Fibroblast of lung (primary cell): ENCODE measurements at regions not wholly inside any gene's neighbourhood (a gene's known extent, or its start where the extent isn't known, plus 50 kb on each side); places are given as distances from the start of the nearest gene placed in this dataset.

Experiments used
- DNase-seq, 2 donors: peaks; one replicate each; pipeline versions ENCODE4 v3.0.0 to v3.0.0-alpha.2; 2010; ENCODE audit warnings: low read depth in 2 of 2
- H2AFZ ChIP-seq: 2 replicates; pipeline ENCODE4 v1.5.1; 2012; ENCODE audit warnings: low read length, control low read depth, inconsistent platforms
- H3K27ac ChIP-seq: 2 replicates; pipeline ENCODE4 v1.5.1; 2011; ENCODE audit warnings: low read length, control low read depth; ENCODE audit not compliant: insufficient read depth
- H3K27me3 ChIP-seq: 2 replicates; pipeline ENCODE4 v1.5.1; 2011; ENCODE audit warnings: mild to moderate bottlenecking, low read length; ENCODE audit not compliant: control insufficient read depth, insufficient read depth
- H3K36me3 ChIP-seq: 2 replicates; pipeline ENCODE4 v1.5.1; 2011; ENCODE audit warnings: low read length; ENCODE audit not compliant: control insufficient read depth, insufficient read depth
- H3K4me1 ChIP-seq: 2 replicates; pipeline ENCODE4 v1.5.1; 2011; ENCODE audit warnings: low read length; ENCODE audit not compliant: control insufficient read depth, insufficient read depth; ENCODE audit errors: extremely low read depth
- H3K4me2 ChIP-seq: 2 replicates; pipeline ENCODE4 v1.5.1; 2011; ENCODE audit warnings: low read length, control low read depth; ENCODE audit not compliant: insufficient read depth; ENCODE audit errors: extremely low read depth
- H3K4me3 ChIP-seq, 4 experiments: fragments of 200-600 bp in 1 of 4; sonication (generic) in 1 of 4; replicated peaks in 1 of 4; 2 replicates each; pipeline ENCODE4 v1.5.1; 2011 to 2016; ENCODE audit warnings: low read length in 4 of 4, low read depth in 3 of 4, mild to moderate bottlenecking in 3 of 4, control low read depth in 2 of 4, inconsistent platforms in 1 of 4, mixed read lengths in 1 of 4; ENCODE audit not compliant: insufficient read depth in 1 of 4; ENCODE audit errors: control extremely low read depth in 1 of 4
- H3K79me2 ChIP-seq: 2 replicates; pipeline ENCODE4 v1.5.1; 2012; ENCODE audit warnings: mild to moderate bottlenecking, low read length, inconsistent platforms; ENCODE audit not compliant: control insufficient read depth, insufficient read depth
- H3K9ac ChIP-seq: 2 replicates; pipeline ENCODE4 v1.5.1; 2011; ENCODE audit warnings: mild to moderate bottlenecking, low read length, control low read depth; ENCODE audit not compliant: insufficient read depth
- H3K9me3 ChIP-seq: 2 replicates; pipeline ENCODE4 v1.5.1; 2012; ENCODE audit warnings: low read depth, low read length; ENCODE audit not compliant: control insufficient read depth, insufficient read depth
- H4K20me1 ChIP-seq: 2 replicates; pipeline ENCODE4 v1.5.1; 2011; ENCODE audit warnings: low read length; ENCODE audit not compliant: control insufficient read depth, insufficient read depth; ENCODE audit errors: extremely low read depth
- EZH2 ChIP-seq: IDR thresholded peaks from 2 replicates; pipeline ENCODE4 v1.5.1; 2012; ENCODE audit warnings: low read length, control low read depth, mild to moderate bottlenecking; ENCODE audit errors: missing control alignments
- TF ChIP-seq, protein P1 (sequence below), 2 donors: IDR thresholded peaks in 1 of 2; conservative IDR thresholded peaks in 1 of 2; 1 replicate in 1 of 2; 2 replicates in 1 of 2; pipeline ENCODE4 v1.5.1; 2011 to 2012; ENCODE audit warnings: low read length in 2 of 2, control low read depth in 1 of 2, inconsistent platforms in 1 of 2, low read depth in 1 of 2, mild to moderate bottlenecking in 1 of 2

DNA sequence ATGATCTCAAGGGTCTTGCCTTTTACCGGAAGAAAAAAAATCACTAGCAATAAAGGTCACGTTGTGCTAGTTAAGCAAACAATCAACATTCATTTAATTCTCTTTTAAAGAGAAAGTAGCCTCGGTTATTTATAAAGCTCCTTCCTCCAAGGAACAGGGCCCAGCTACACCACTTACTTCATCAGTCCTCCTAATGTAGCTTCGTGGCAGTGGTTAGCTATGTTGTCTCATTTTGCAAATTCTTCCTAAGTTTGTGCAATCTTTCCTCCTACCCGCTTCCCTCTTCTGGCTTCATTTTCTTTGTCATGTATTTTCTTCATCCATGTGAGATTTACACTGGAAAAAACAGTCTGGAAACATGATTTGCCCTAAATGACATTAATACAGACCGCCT lies 554.2 kb downstream of the NUF2 start:
- Histone ChIP-seq H3K36me3 (no peaks in the 10 kb centered on the region), H3K4me1 (peaks cover 8% of the 10 kb centered on the region), H3K79me2 (no peaks in the 10 kb centered on the region), H2AFZ (peak overlapping the region; percentile 31), H4K20me1 (no peaks in the 10 kb centered on the region), H3K9ac (no peak overlapping the region), H3K27me3 (no peaks in the 10 kb centered on the region), H3K27ac (peak overlapping the region; percentile 78), H3K4me3 (peak overlapping the region in 1 of 4 experiments; percentile 40), H3K4me2 (peak overlapping the region; percentile 51), H3K9me3 (no peaks in the 10 kb centered on the region)
- peak; percentile 68 to 73 for DNase-seq
- TF ChIP-seq, protein P1, sequence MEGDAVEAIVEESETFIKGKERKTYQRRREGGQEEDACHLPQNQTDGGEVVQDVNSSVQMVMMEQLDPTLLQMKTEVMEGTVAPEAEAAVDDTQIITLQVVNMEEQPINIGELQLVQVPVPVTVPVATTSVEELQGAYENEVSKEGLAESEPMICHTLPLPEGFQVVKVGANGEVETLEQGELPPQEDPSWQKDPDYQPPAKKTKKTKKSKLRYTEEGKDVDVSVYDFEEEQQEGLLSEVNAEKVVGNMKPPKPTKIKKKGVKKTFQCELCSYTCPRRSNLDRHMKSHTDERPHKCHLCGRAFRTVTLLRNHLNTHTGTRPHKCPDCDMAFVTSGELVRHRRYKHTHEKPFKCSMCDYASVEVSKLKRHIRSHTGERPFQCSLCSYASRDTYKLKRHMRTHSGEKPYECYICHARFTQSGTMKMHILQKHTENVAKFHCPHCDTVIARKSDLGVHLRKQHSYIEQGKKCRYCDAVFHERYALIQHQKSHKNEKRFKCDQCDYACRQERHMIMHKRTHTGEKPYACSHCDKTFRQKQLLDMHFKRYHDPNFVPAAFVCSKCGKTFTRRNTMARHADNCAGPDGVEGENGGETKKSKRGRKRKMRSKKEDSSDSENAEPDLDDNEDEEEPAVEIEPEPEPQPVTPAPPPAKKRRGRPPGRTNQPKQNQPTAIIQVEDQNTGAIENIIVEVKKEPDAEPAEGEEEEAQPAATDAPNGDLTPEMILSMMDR (conservative IDR thresholded peaks at IDR 0.05 in 1 of 2, IDR thresholded peaks at IDR 0.05 in 1 of 2; ENCODE audit: low read depth in 1 of 2, low read length in 2 of 2) = no peak
- no peak for TF ChIP-seq EZH2

DNA sequence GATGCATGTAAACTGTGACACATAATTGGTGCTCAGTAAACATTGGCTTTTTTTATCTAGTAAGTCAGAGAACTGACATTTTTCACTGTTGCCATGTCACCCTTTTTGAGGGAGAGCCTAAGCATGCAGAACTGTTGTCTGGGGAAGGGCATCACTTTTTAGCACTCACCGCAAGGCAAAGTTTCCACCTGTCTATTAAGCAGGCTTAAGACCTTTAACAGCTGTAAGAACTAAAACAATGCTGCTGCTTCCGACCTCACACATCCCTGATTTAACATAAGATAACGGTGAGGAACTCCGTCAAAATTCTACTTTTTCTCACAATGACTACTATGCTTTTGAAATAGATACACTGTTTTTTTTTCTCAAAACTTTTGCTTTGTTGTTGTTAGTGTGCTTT lies 554.8 kb downstream of the NUF2 start:
- TF ChIP-seq, protein P1 (conservative IDR thresholded peaks at IDR 0.05 in 1 of 2, IDR thresholded peaks at IDR 0.05 in 1 of 2; ENCODE audit: low read depth in 1 of 2, low read length in 2 of 2) = no peak
- no peak for TF ChIP-seq EZH2
- H3K27me3 ChIP-seq = no peaks in the 10 kb centered on the region
- peak in 1 of 2 donors; percentile 4 for DNase-seq
- H3K4me3 ChIP-seq = no peak overlapping the region
- H2AFZ ChIP-seq = no peak overlapping the region
- H3K79me2 ChIP-seq = no peaks in the 10 kb centered on the region
- no peaks in the 10 kb centered on the region for H3K36me3 ChIP-seq
- no peak overlapping the region for H3K9ac ChIP-seq
- peaks cover 8% of the 10 kb centered on the region for H3K4me1 ChIP-seq
- H3K4me2 ChIP-seq = no peak overlapping the region
- H3K27ac ChIP-seq = no peak overlapping the region
- H3K9me3 ChIP-seq = no peaks in the 10 kb centered on the region
- H4K20me1 ChIP-seq = no peaks in the 10 kb centered on the region

DNA sequence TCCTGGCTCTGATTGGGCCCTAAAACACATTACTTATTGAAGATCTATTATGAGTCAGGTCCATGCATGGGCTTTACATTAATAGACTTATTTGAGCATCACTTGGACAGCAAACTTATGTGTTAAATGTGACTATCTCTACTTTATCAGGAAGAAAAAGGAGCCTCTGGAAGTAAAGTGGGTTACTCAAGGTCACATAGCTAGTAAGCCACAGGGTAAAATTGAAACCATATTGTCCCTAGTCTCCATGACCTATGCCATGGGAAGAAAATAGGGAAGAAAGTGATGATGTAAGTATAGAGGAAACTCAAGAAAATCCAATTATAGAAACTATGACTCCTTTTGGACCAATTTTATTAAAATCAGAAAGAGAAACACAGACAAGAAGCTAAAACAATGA lies 555.3 kb downstream of the NUF2 start:
- Histone ChIP-seq H3K27me3 (no peaks in the 10 kb centered on the region), H4K20me1 (no peaks in the 10 kb centered on the region), H3K36me3 (no peaks in the 10 kb centered on the region), H3K9ac (no peak overlapping the region), H3K4me3 (no peak overlapping the region), H3K79me2 (no peaks in the 10 kb centered on the region), H2AFZ (no peak overlapping the region), H3K4me2 (no peak overlapping the region), H3K27ac (no peak overlapping the region), H3K9me3 (no peaks in the 10 kb centered on the region), H3K4me1 (peaks cover 8% of the 10 kb centered on the region)
- TF ChIP-seq, protein P1 (conservative IDR thresholded peaks at IDR 0.05 in 1 of 2, IDR thresholded peaks at IDR 0.05 in 1 of 2; ENCODE audit: low read depth in 1 of 2, low read length in 2 of 2) = no peak
- no peak for TF ChIP-seq EZH2
- peak; percentile 8 to 27 for DNase-seq
